ENCODE measurements at regions not wholly inside any gene's neighbourhood (a gene's known extent, or its start where the extent isn't known, plus 50 kb on each side); places are given as distances from the start of the nearest gene placed in this dataset.

GRCh38 chr9:684941-685340, 156.6 kb upstream of the DMRT1 start:
- DNase-seq (no peak), ATAC-seq (peak in 1 of 2 donors; percentile 40)
- Histone ChIP-seq H3K4me3 (ENCODE audit: low read length) (no peak overlapping the region), H3K9me3 (ENCODE audit: control insufficient read depth, low read length) (no peaks in the 10 kb centered on the region), H3K4me1 (ENCODE audit: control insufficient read depth, insufficient read depth, low read length) (peaks cover 15% of the 10 kb centered on the region), H3K27me3 (ENCODE audit: control insufficient read depth, insufficient read depth) (no peaks in the 10 kb centered on the region), H3K27ac (ENCODE audit: low read length) (no peak overlapping the region)
- intact Hi-C loops (cut with DNase I): no loop called here
- 40% methylated on average over 4 of the region's 4 CpGs for WGBS

- 67% methylated on average over 7 of the region's 7 CpGs for WGBS
- H3K4me1 ChIP-seq (ENCODE audit: control insufficient read depth, insufficient read depth, low read length): peaks cover 15% of the 10 kb centered on the region
- H3K27me3 ChIP-seq (ENCODE audit: control insufficient read depth, insufficient read depth): no peaks in the 10 kb centered on the region
- ATAC-seq (peak; percentile 47 to 62), DNase-seq (peak in 1 of 3 donors; percentile 22)
- H3K27ac ChIP-seq (ENCODE audit: low read length): no peak overlapping the region
- intact Hi-C loops (cut with DNase I): no loop called here
- H3K4me3 ChIP-seq (ENCODE audit: low read length): no peak overlapping the region
- H3K9me3 ChIP-seq (ENCODE audit: control insufficient read depth, low read length): no peaks in the 10 kb centered on the region
These were observed 155.1 kb upstream of the DMRT1 start for GRCh38 chr9:686321-686813.

GRCh38 chr9:687034-687785, 154.3 kb upstream of the DMRT1 start:
- Histone ChIP-seq H3K27me3 (ENCODE audit: control insufficient read depth, insufficient read depth) (no peaks in the 10 kb centered on the region), H3K9me3 (ENCODE audit: control insufficient read depth, low read length) (no peaks in the 10 kb centered on the region), H3K27ac (ENCODE audit: low read length) (no peak overlapping the region), H3K4me3 (ENCODE audit: low read length) (no peak overlapping the region), H3K4me1 (ENCODE audit: control insufficient read depth, insufficient read depth, low read length) (peaks cover 15% of the 10 kb centered on the region)
- intact Hi-C loops (cut with DNase I): no loop called here
- DNase-seq (no peak), ATAC-seq (no peak)
- 94% methylated on average over 4 of the region's 4 CpGs for WGBS

- intact Hi-C loops (cut with DNase I): no loop called here
- Histone ChIP-seq H3K4me3 (ENCODE audit: low read length) (no peak overlapping the region), H3K9me3 (ENCODE audit: control insufficient read depth, low read length) (no peaks in the 10 kb centered on the region), H3K4me1 (ENCODE audit: control insufficient read depth, insufficient read depth, low read length) (peaks cover 14% of the 10 kb centered on the region), H3K27me3 (ENCODE audit: control insufficient read depth, insufficient read depth) (no peaks in the 10 kb centered on the region), H3K27ac (ENCODE audit: low read length) (no peak overlapping the region)
- ATAC-seq (no peak), DNase-seq (no peak)
- 94% methylated on average over 4 of the region's 4 CpGs for WGBS
These were observed 153.5 kb upstream of the DMRT1 start for GRCh38 chr9:687994-688393.

- Histone ChIP-seq H3K27me3 (ENCODE audit: control insufficient read depth, insufficient read depth) (no peaks in the 10 kb centered on the region), H3K4me1 (ENCODE audit: control insufficient read depth, insufficient read depth, low read length) (peaks cover 17% of the 10 kb centered on the region), H3K27ac (ENCODE audit: low read length) (no peak overlapping the region), H3K4me3 (ENCODE audit: low read length) (no peak overlapping the region), H3K9me3 (ENCODE audit: control insufficient read depth, low read length) (no peaks in the 10 kb centered on the region)
- WGBS: 62% methylated on average over 3 of the region's 3 CpGs
- DNase-seq (no peak), ATAC-seq (no peak)
- intact Hi-C loops (cut with DNase I): loop anchor here in 1 of 4 donors (10.0 kb wide), 1 partner anchor 64 kb away; no protein-coding TSS in a partner anchor
These were observed 150.9 kb upstream of the DMRT1 start for GRCh38 chr9:690517-691111.

GRCh38 chr9:691825-692400, 149.6 kb upstream of the DMRT1 start:
- ATAC-seq: no peak
- intact Hi-C loops (cut with DNase I): loop anchor here in 1 of 4 donors (10.0 kb wide), 1 partner anchor 63 kb away; no protein-coding TSS in a partner anchor
- no peak for DNase-seq
- Histone ChIP-seq H3K4me3 (ENCODE audit: low read length) (no peak overlapping the region), H3K9me3 (ENCODE audit: control insufficient read depth, low read length) (no peaks in the 10 kb centered on the region), H3K4me1 (ENCODE audit: control insufficient read depth, insufficient read depth, low read length) (peaks cover 20% of the 10 kb centered on the region), H3K27me3 (ENCODE audit: control insufficient read depth, insufficient read depth) (no peaks in the 10 kb centered on the region), H3K27ac (ENCODE audit: low read length) (peak overlapping the region; percentile 23)
- WGBS: 60% methylated on average over 3 of the region's 3 CpGs

- Histone ChIP-seq H3K9me3 (ENCODE audit: control insufficient read depth, low read length) (no peaks in the 10 kb centered on the region), H3K27ac (ENCODE audit: low read length) (peak overlapping the region; percentile 99), H3K4me3 (ENCODE audit: low read length) (no peak overlapping the region), H3K27me3 (ENCODE audit: control insufficient read depth, insufficient read depth) (no peaks in the 10 kb centered on the region), H3K4me1 (ENCODE audit: control insufficient read depth, insufficient read depth, low read length) (peaks cover 20% of the 10 kb centered on the region)
- intact Hi-C loops (cut with DNase I): loop anchor here in 1 of 4 donors (10.0 kb wide), 1 partner anchor 62 kb away; no protein-coding TSS in a partner anchor
- no peak for DNase-seq
- no peak for ATAC-seq
- WGBS: 69% methylated on average over 4 of the region's 4 CpGs
These were observed 148.8 kb upstream of the DMRT1 start for GRCh38 chr9:692636-693129.

GRCh38 chr9:693201-694091, 148.1 kb upstream of the DMRT1 start:
- Histone ChIP-seq H3K4me1 (ENCODE audit: control insufficient read depth, insufficient read depth, low read length) (peaks cover 16% of the 10 kb centered on the region), H3K4me3 (ENCODE audit: low read length) (peak overlapping the region; percentile 77), H3K27ac (ENCODE audit: low read length) (peak overlapping the region; percentile 99), H3K9me3 (ENCODE audit: control insufficient read depth, low read length) (no peaks in the 10 kb centered on the region), H3K27me3 (ENCODE audit: control insufficient read depth, insufficient read depth) (no peaks in the 10 kb centered on the region)
- ATAC-seq (peak; percentile 73 to 77), DNase-seq (peak in 2 of 3 donors; percentile 40 to 72)
- 3% methylated on average over 6 of the region's 6 CpGs for WGBS
- intact Hi-C loops (cut with DNase I): loop anchor here in 1 of 4 donors (10.0 kb wide), 1 partner anchor 61 kb away; no protein-coding TSS in a partner anchor

- no peak for ATAC-seq
- 31% methylated on average over 1 of the region's 1 CpG for WGBS
- no peak for DNase-seq
- H3K4me1 ChIP-seq (ENCODE audit: control insufficient read depth, insufficient read depth, low read length): peaks cover 14% of the 10 kb centered on the region
- no peaks in the 10 kb centered on the region for H3K9me3 ChIP-seq (ENCODE audit: control insufficient read depth, low read length)
- H3K27me3 ChIP-seq (ENCODE audit: control insufficient read depth, insufficient read depth): no peaks in the 10 kb centered on the region
- peak overlapping the region; percentile 77 for H3K4me3 ChIP-seq (ENCODE audit: low read length)
- intact Hi-C loops (cut with DNase I): loop anchor here in 1 of 4 donors (10.0 kb wide), 1 partner anchor 61 kb away; no protein-coding TSS in a partner anchor
- H3K27ac ChIP-seq (ENCODE audit: low read length): peak overlapping the region; percentile 99
These were observed 147.4 kb upstream of the DMRT1 start for GRCh38 chr9:694092-694402.

- Histone ChIP-seq H3K27me3 (ENCODE audit: control insufficient read depth, insufficient read depth) (no peaks in the 10 kb centered on the region), H3K27ac (ENCODE audit: low read length) (peak overlapping the region; percentile 99), H3K4me1 (ENCODE audit: control insufficient read depth, insufficient read depth, low read length) (peaks cover 14% of the 10 kb centered on the region), H3K4me3 (ENCODE audit: low read length) (peak overlapping the region; percentile 77), H3K9me3 (ENCODE audit: control insufficient read depth, low read length) (no peaks in the 10 kb centered on the region)
- ATAC-seq (peak; percentile 69 to 70), DNase-seq (peak in 2 of 3 donors; percentile 31 to 60)
- WGBS: 21% methylated on average over 8 of the region's 8 CpGs
- intact Hi-C loops (cut with DNase I): loop anchor here in 1 of 4 donors (10.0 kb wide), 1 partner anchor 60 kb away; no protein-coding TSS in a partner anchor
These were observed 146.9 kb upstream of the DMRT1 start for GRCh38 chr9:694403-695154.

Measured in right cardiac atrium (tissue), 5 donors.